ENCODE measurements at regions not wholly inside any gene's neighbourhood (a gene's known extent, or its start where the extent isn't known, plus 50 kb on each side); places are given as distances from the start of the nearest gene placed in this dataset.

- TF ChIP-seq POLR2A (IDR thresholded peaks at IDR 0.05) (no peak), CTCF (IDR thresholded peaks at IDR 0.05) (no peak), POLR2AphosphoS5 (IDR thresholded peaks at IDR 0.05) (no peak)
Measured at GRCh38 chr7:118762451-118762850, 537.9 kb downstream of the ANKRD7 start.
